ENCODE measurements at regions not wholly inside any gene's neighbourhood (a gene's known extent, or its start where the extent isn't known, plus 50 kb on each side); places are given as distances from the start of the nearest gene placed in this dataset.

GRCh38 chr1:227470688-227471087 lies 92.7 kb upstream of the ZNF678 start:
- ChIA-PET CTCF (no interaction called here), POLR2A (no interaction called here)
- no peak overlapping the region for H3K27ac ChIP-seq (ENCODE audit: extremely low read depth, low read depth, low read length)
- no peaks in the 10 kb centered on the region for H3K4me1 ChIP-seq (ENCODE audit: control insufficient read depth, insufficient read depth, low read length)
- no peaks in the 10 kb centered on the region for H3K9me3 ChIP-seq (ENCODE audit: control insufficient read depth, insufficient read depth, low read depth, low read length)
- H3K36me3 ChIP-seq (ENCODE audit: control insufficient read depth in 2 of 2, insufficient read depth in 1 of 2, low read length in 2 of 2), result no peaks in the 10 kb centered on the region
- TF ChIP-seq ZFP41 (tag by site-specific recombination; IDR thresholded peaks at IDR 0.05; ENCODE audit: borderline replicate concordance) (no peak), SETDB1 (IDR thresholded peaks at IDR 0.05; ENCODE audit: insufficient read length, low read length) (peak; percentile 23), ZNF248 (tag by site-specific recombination; IDR thresholded peaks at IDR 0.05) (no peak), ZNF645 (tag by site-specific recombination; IDR thresholded peaks at IDR 0.05) (no peak), ZFHX2 (tag by site-specific recombination; conservative IDR thresholded peaks at IDR 0.05) (no peak), ZNF585B (tag by site-specific recombination; IDR thresholded peaks at IDR 0.05) (peak; percentile 97), ZNF768 (tag by site-specific recombination; IDR thresholded peaks at IDR 0.05) (no peak), SP3 (tag by site-specific recombination; IDR thresholded peaks at IDR 0.05) (no peak), OVOL3 (tag by site-specific recombination; IDR thresholded peaks at IDR 0.05) (no peak), SCRT2 (tag by site-specific recombination; IDR thresholded peaks at IDR 0.05) (no peak)
- H3K4me3 ChIP-seq (ENCODE audit: low read depth, low read length), result no peak overlapping the region

GRCh38 chr1:227469708-227470107 lies 93.6 kb upstream of the ZNF678 start:
- Histone ChIP-seq H3K4me3 (ENCODE audit: low read depth, low read length) (no peak overlapping the region), H3K27ac (ENCODE audit: extremely low read depth, low read depth, low read length) (no peak overlapping the region), H3K36me3 (ENCODE audit: control insufficient read depth in 2 of 2, insufficient read depth in 1 of 2, low read length in 2 of 2) (no peaks in the 10 kb centered on the region), H3K4me1 (ENCODE audit: control insufficient read depth, insufficient read depth, low read length) (no peaks in the 10 kb centered on the region), H3K9me3 (ENCODE audit: control insufficient read depth, insufficient read depth, low read depth, low read length) (no peaks in the 10 kb centered on the region)
- peak; percentile 56 for TF ChIP-seq ZFHX2 (tag by site-specific recombination; conservative IDR thresholded peaks at IDR 0.05)
- no peak for TF ChIP-seq ZNF549 (tag by site-specific recombination; IDR thresholded peaks at IDR 0.05)
- ChIA-PET CTCF (interaction anchor here (0.6 kb wide), 1 partner anchor 293 kb away, joined by 4 read pairs; no protein-coding TSS in a partner anchor), POLR2A (no interaction called here)

- CTCF ChIA-PET, result interaction anchor here (1.3 kb wide), 1 partner anchor 15 kb away, joined by 4 read pairs; no protein-coding TSS in a partner anchor
- TF ChIP-seq ZNF555 (tag by site-specific recombination; conservative IDR thresholded peaks at IDR 0.05) (no peak), ZBTB1 (tag by site-specific recombination; IDR thresholded peaks at IDR 0.05) (no peak), ZNF830 (tag by site-specific recombination; IDR thresholded peaks at IDR 0.05; ENCODE audit: low read depth) (no peak), ZBTB21 (tag by site-specific recombination; IDR thresholded peaks at IDR 0.05) (no peak), ZNF596 (tag by site-specific recombination; IDR thresholded peaks at IDR 0.05) (no peak), ZNF792 (tag by site-specific recombination; IDR thresholded peaks at IDR 0.05) (no peak), ZNF335 (tag by site-specific recombination; conservative IDR thresholded peaks at IDR 0.05) (no peak), ZNF639 (tag by site-specific recombination; IDR thresholded peaks at IDR 0.05) (no peak), KLF17 (tag by site-specific recombination; IDR thresholded peaks at IDR 0.05) (no peak), ZFHX2 (tag by site-specific recombination; conservative IDR thresholded peaks at IDR 0.05) (no peak), ZNF837 (tag by site-specific recombination; IDR thresholded peaks at IDR 0.05) (no peak), ZBTB20 (tag by site-specific recombination; IDR thresholded peaks at IDR 0.05) (no peak), ZNF692 (tag by site-specific recombination; IDR thresholded peaks at IDR 0.05) (no peak), ZBTB48 (tag by site-specific recombination; IDR thresholded peaks at IDR 0.05) (no peak), ZNF701 (tag by site-specific recombination; IDR thresholded peaks at IDR 0.05) (no peak), ZNF274 (IDR thresholded peaks at IDR 0.05; ENCODE audit: low read length) (no peak), ZNF274 (tag by site-specific recombination; IDR thresholded peaks at IDR 0.05; ENCODE audit: borderline replicate concordance) (no peak)
- no peaks in the 10 kb centered on the region for H3K4me1 ChIP-seq (ENCODE audit: control insufficient read depth, insufficient read depth, low read length)
Measured at GRCh38 chr1:227466039-227466645, 97.2 kb upstream of the ZNF678 start.

More at GRCh38 chr1:227466039-227466645, 97.2 kb upstream of the ZNF678 start:
- H3K36me3 ChIP-seq (ENCODE audit: control insufficient read depth in 2 of 2, insufficient read depth in 1 of 2, low read length in 2 of 2), result no peaks in the 10 kb centered on the region
- no peak overlapping the region for H3K4me3 ChIP-seq (ENCODE audit: low read depth, low read length)
- POLR2A ChIA-PET, result no interaction called here
- no peaks in the 10 kb centered on the region for H3K9me3 ChIP-seq (ENCODE audit: control insufficient read depth, insufficient read depth, low read depth, low read length)
- H3K27ac ChIP-seq (ENCODE audit: extremely low read depth, low read depth, low read length), result no peak overlapping the region
